Naive thymus-derived CD8-positive, alpha-beta T cell (primary cell): ENCODE measurements at regions not wholly inside any gene's neighbourhood (a gene's known extent, or its start where the extent isn't known, plus 50 kb on each side); places are given as distances from the start of the nearest gene placed in this dataset.
"Not testable (repeated sequence)": the region's sequence is repeated elsewhere in the genome, so short reads cannot be mapped to it uniquely, and the experiment has no call there.

Experiments used
- ATAC-seq, 2 donors: fragments of 150-1000 bp; cut with Tn5 transposase in 1 of 2; sonication (Bioruptor Pico), chemical (Tn5 transposase) in 1 of 2; 1 replicate in 1 of 2; 2 replicates in 1 of 2; pipeline ENCODE4 v1.10.0; 2021; ENCODE audit warnings: mild to moderate bottlenecking in 2 of 2, moderate library complexity in 2 of 2
- POLR2A ChIA-PET: fragments of 350-600 bp; sonication (Branson Sonifier 250); formaldehyde crosslinking; loops from one replicate; lab custom pipeline; 2021; ENCODE audit warnings: antibody characterized with exemption; lab: Charles Lee
- DNase-seq, 10 donors: peaks; one replicate each; pipeline versions ENCODE4 v3.0.0 to v3.0.0-alpha.2; 2020 to 2022
- H3K27ac Mint-ChIP-seq, 10 donors: one replicate each; pipeline ENCODE4 v1.8.0; 2020 to 2022; ENCODE audit warnings: mild to moderate bottlenecking in 10 of 10, mixed read lengths in 10 of 10, moderate library complexity in 4 of 10, inconsistent platforms in 1 of 10
- H3K27me3 Mint-ChIP-seq, 5 donors: one replicate each; pipeline ENCODE4 v1.8.0; 2021 to 2022; ENCODE audit warnings: mixed read lengths in 5 of 5
- H3K36me3 Mint-ChIP-seq, 3 donors: one replicate each; pipeline ENCODE4 v1.8.0; 2020 to 2022; ENCODE audit warnings: mixed read lengths in 3 of 3, mild to moderate bottlenecking in 2 of 3, inconsistent platforms in 1 of 3
- H3K4me1 Mint-ChIP-seq, 4 donors: one replicate each; pipeline ENCODE4 v1.8.0; 2021 to 2022; ENCODE audit warnings: mixed read lengths in 4 of 4
- H3K4me3 Mint-ChIP-seq, 10 donors: one replicate each; pipeline ENCODE4 v1.8.0; 2020 to 2022; ENCODE audit warnings: mild to moderate bottlenecking in 10 of 10, mixed read lengths in 10 of 10, moderate library complexity in 6 of 10, inconsistent platforms in 1 of 10
- H3K9me3 Mint-ChIP-seq, 9 donors: one replicate each; pipeline ENCODE4 v1.8.0; 2020 to 2022; ENCODE audit warnings: mixed read lengths in 9 of 9, mild to moderate bottlenecking in 3 of 9, inconsistent platforms in 1 of 9, moderate library complexity in 1 of 9

- H3K27me3 Mint-ChIP-seq = peaks cover 0 to 10% (median 9%) of the 10 kb centered on the region in 5 donors
- H3K4me3 Mint-ChIP-seq = no peak overlapping the region
- H3K4me1 Mint-ChIP-seq = no peaks in the 10 kb centered on the region
- DNase-seq = no peak
- no peak for ATAC-seq
- POLR2A ChIA-PET = no interaction called here
- no peak overlapping the region for H3K27ac Mint-ChIP-seq
- peaks cover 0 to 25% (median 10%) of the 10 kb centered on the region in 9 donors for H3K9me3 Mint-ChIP-seq
- no peaks in the 10 kb centered on the region for H3K36me3 Mint-ChIP-seq
Measured at GRCh38 chr12:38120438-38120837, 196.1 kb upstream of the ALG10B start.

DNA sequence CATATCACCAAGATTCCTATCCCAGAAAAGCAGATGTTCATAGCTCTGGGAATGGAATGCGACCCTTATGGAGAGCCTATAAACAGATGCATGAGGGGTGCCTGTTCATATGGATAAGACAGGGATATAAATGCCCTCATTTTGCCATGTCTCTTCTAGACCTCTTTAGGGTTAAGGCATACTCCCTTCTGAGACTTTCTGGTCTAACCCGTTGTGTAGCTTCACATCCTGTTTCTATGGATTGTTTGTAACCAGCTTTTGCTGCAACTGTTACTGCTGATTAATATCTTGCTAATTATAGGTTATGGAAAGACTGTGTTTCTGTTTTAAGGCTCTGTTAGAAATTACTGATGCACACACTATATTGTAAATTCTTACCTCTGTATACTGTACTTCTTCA is 193.5 kb upstream of the ALG10B start:
- DNase-seq, ATAC-seq, H3K4me3 Mint-ChIP-seq, H3K27ac Mint-ChIP-seq, POLR2A ChIA-PET, H3K36me3 Mint-ChIP-seq, H3K4me1 Mint-ChIP-seq: not testable (repeated sequence)
- Mint-ChIP-seq H3K9me3 (peaks cover 0 to 23% (median 10%) of the 10 kb centered on the region in 9 donors), H3K27me3 (peaks cover 6 to 18% (median 9%) of the 10 kb centered on the region in 5 donors)

DNA sequence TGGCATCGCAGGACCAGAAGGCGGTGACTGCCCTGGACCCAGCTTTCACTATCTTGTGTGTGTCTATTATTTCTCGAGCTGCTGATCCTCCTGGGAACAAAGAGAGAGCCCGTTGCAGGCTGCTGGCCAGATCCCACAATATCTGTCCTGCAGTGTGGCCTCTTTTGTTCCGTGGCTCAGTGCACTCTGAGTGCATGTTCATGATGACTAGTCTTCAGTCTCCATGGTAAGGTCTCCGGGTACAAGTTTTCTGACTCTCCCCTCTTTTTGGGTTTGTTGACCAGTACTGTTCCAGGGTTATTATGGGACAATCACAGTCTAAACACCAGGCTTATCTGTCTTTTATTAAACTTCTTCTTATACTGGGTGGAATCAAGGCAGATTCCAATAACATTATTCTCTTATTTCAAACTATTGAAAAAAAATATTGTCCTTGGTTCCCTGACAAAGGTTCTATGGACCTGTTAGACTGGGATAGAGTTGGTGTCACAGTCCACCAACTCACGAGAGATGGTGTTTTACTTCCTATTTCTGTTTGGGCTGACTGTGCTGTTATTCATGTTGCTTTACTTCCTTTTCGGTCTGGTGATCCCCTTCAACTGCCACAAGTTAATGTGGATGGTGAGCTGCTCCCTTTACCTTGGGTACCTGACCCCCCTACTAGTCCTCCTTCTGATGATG is 192.9 kb upstream of the ALG10B start:
- Mint-ChIP-seq H3K4me3 (no peak overlapping the region), H3K27me3 (peaks cover 6 to 18% (median 7%) of the 10 kb centered on the region in 5 donors), H3K27ac (peak overlapping the region in 1 of 10 donors; percentile 13), H3K9me3 (peaks cover 0 to 17% (median 6%) of the 10 kb centered on the region in 9 donors), H3K36me3 (no peaks in the 10 kb centered on the region), H3K4me1 (no peaks in the 10 kb centered on the region)
- DNase-seq (no peak), ATAC-seq (no peak)
- POLR2A ChIA-PET = no interaction called here

DNA sequence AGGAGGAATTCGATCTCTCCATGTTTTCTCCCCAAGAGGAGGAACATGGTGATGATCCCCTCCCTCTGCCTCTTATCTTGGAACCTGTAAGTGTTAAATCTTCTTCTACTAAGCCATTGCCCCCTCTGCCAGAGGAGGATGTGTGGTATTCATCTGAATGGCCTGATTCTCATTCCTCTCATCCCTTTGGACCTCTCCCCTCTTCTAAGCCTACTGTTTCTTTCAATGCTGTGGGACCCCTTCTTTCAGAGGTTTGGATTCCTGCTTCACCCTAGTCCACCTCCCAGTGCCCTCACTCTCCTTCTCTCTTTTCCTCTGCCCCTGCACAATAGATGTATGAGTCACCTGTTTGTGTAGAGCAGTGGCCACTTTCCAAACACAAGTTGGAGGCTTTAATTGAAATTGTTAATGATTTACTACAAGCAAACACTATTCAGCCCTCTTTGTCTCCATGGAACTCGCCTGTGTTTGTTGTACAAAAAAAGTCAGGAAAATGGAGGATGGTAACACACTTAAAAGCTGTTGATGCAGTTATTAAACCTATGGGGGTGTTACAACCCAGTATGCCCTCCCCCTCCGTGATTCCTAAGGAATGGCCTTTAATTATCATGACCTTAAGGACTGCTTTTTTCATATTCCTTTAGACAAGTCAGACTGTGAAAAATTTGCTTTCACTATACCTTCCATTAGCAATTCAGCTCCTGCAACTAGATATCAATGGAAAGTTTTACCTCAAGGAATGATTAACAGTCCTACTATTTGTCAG is 192.1 kb upstream of the ALG10B start:
- Mint-ChIP-seq H3K4me1 (no peaks in the 10 kb centered on the region), H3K36me3 (no peaks in the 10 kb centered on the region), H3K27me3 (peaks cover 6 to 20% (median 7%) of the 10 kb centered on the region in 5 donors), H3K4me3 (no peak overlapping the region), H3K9me3 (peaks cover 0 to 15% (median 4%) of the 10 kb centered on the region in 9 donors), H3K27ac (peak overlapping the region in 2 of 10 donors; percentile 13 to 15)
- ATAC-seq = no peak
- POLR2A ChIA-PET = no interaction called here
- no peak for DNase-seq

DNA sequence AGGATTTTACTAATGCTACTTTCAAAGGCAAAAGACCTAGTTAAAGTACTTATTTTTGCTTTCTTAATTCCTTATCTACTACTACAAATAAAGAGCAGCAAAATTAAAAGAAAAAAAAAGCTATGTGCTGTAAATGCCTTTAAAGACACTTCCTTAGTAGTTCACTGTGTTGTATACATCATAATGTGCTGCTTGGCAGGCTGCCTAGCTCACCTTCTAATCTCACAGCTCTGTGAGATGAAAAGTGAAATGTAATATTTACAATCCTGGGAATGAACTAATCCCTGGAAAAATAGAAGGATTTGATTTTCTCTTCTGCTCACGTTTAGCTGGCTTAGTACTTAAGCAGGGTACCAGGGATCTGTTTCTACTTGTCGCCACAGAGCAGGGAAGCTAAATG is 184.4 kb upstream of the ALG10B start:
- DNase-seq (no peak), ATAC-seq (no peak)
- Mint-ChIP-seq H3K9me3 (peaks cover 0 to 8% (median 0%) of the 10 kb centered on the region in 9 donors), H3K4me1 (no peaks in the 10 kb centered on the region), H3K4me3 (no peak overlapping the region), H3K27me3 (peaks cover 9 to 56% (median 28%) of the 10 kb centered on the region in 5 donors), H3K36me3 (peaks cover 0 to 2% (median 0%) of the 10 kb centered on the region in 3 donors), H3K27ac (no peak overlapping the region)
- POLR2A ChIA-PET = no interaction called here

- Mint-ChIP-seq H3K4me1 (peaks cover 3 to 11% (median 8%) of the 10 kb centered on the region in 4 donors), H3K27ac (no peak overlapping the region)
Measured at GRCh38 chr12:38137287-38137686, 179.3 kb upstream of the ALG10B start.

GRCh38 chr12:38137716-38138115 is 178.9 kb upstream of the ALG10B start:
- peak overlapping the region in 5 of 10 donors; percentile 38 to 89 (median 87) for H3K4me3 Mint-ChIP-seq
- peaks cover 3 to 11% (median 8%) of the 10 kb centered on the region in 4 donors for H3K4me1 Mint-ChIP-seq
- H3K36me3 Mint-ChIP-seq = no peaks in the 10 kb centered on the region
- no peaks in the 10 kb centered on the region for H3K9me3 Mint-ChIP-seq
- POLR2A ChIA-PET = interaction anchor here (0.8 kb wide), 1 partner anchor 179 kb away, joined by 5 read pairs; the partner anchor contains the start of gene ALG10B
- peaks cover 2 to 43% (median 32%) of the 10 kb centered on the region in 5 donors for H3K27me3 Mint-ChIP-seq
- H3K27ac Mint-ChIP-seq = no peak overlapping the region
- ATAC-seq (no peak), DNase-seq (no peak)

More at GRCh38 chr12:38137287-38137686, 179.3 kb upstream of the ALG10B start:
- Mint-ChIP-seq H3K9me3 (peaks cover 0 to 3% (median 0%) of the 10 kb centered on the region in 9 donors), H3K36me3 (peaks cover 0 to 2% (median 0%) of the 10 kb centered on the region in 3 donors), H3K27me3 (peaks cover 2 to 43% (median 32%) of the 10 kb centered on the region in 5 donors), H3K4me3 (peak overlapping the region in 2 of 10 donors; percentile 4 to 41)
- no peak for ATAC-seq
- no peak for DNase-seq
- POLR2A ChIA-PET = interaction anchor here (0.8 kb wide), 1 partner anchor 179 kb away, joined by 5 read pairs; the partner anchor contains the start of gene ALG10B

DNA sequence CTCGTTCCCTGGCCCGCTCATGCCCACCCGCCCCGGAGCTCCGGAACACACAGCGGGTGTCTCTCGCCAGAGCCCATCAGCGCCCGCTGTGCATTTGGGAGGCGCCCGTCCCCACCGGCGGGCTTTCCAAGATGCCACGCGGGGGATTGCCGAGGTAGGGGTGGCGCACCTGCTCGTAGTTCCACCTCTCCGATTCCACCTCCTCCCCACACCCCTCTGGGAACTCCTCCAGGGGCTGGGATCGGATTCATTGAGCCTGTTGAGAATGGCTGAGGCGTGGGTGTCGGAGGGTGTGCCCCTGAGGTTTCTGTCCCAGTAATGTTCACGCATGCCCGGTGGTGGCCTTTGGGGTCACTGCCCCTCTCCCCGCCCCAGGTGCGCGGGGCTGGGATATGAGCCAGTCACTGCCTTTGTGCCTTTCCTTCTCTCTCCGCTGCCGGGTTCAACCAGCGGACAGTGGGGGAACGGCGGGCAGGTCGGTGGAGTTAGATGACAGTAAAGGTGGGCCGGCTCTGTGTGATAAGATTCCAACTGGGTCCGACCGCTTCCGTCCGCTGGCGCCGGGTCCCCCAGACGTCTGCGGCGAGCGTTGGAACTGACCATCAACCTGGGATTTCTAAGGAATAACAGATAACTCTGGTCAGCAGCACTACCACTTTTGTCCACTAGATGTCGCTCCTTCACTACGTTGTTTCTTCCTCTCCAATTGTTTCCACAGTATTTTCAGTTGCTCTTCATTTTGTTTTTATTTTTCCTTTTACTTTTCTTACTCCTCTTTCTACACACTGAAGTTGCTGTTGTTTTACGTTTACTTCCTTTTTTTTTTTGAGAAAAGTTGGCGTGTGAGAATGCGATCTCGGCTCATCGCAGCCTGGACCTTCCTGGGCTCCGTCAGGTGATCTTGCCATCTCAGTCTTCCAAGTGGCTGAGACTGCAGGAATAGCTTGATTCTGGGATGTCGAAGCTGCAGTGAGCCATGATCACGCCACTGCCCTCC is 178.1 kb upstream of the ALG10B start:
- POLR2A ChIA-PET = interaction anchor here (0.8 kb wide), 1 partner anchor 178 kb away, joined by 5 read pairs; the partner anchor contains the start of gene ALG10B
- peak; percentile 46 to 72 for ATAC-seq
- peak; percentile 27 to 70 (median 51) for DNase-seq
- no peaks in the 10 kb centered on the region for H3K9me3 Mint-ChIP-seq
- H3K4me3 Mint-ChIP-seq = peak overlapping the region; percentile 60 to 89 (median 84)
- no peaks in the 10 kb centered on the region for H3K36me3 Mint-ChIP-seq
- H3K27ac Mint-ChIP-seq = peak overlapping the region in 5 of 10 donors; percentile 11 to 75 (median 35)
- H3K4me1 Mint-ChIP-seq = peaks cover 3 to 11% (median 8%) of the 10 kb centered on the region in 4 donors
- peaks cover 2 to 43% (median 32%) of the 10 kb centered on the region in 5 donors for H3K27me3 Mint-ChIP-seq

GRCh38 chr12:38139456-38139855 is 177.1 kb upstream of the ALG10B start:
- no peak for DNase-seq
- ATAC-seq = no peak
- H3K4me3 Mint-ChIP-seq = peak overlapping the region in 1 of 10 donors; percentile 25
- H3K4me1 Mint-ChIP-seq = peaks cover 3 to 11% (median 8%) of the 10 kb centered on the region in 4 donors
- H3K9me3 Mint-ChIP-seq = no peaks in the 10 kb centered on the region
- no peaks in the 10 kb centered on the region for H3K36me3 Mint-ChIP-seq
- POLR2A ChIA-PET = no interaction called here
- peaks cover 2 to 39% (median 30%) of the 10 kb centered on the region in 5 donors for H3K27me3 Mint-ChIP-seq
- no peak overlapping the region for H3K27ac Mint-ChIP-seq

- H3K27me3 Mint-ChIP-seq = peaks cover 2 to 22% (median 19%) of the 10 kb centered on the region in 5 donors
- POLR2A ChIA-PET = no interaction called here
- no peak for ATAC-seq
- no peaks in the 10 kb centered on the region for H3K36me3 Mint-ChIP-seq
- no peak overlapping the region for H3K4me3 Mint-ChIP-seq
- DNase-seq = no peak
- H3K27ac Mint-ChIP-seq = no peak overlapping the region
- H3K4me1 Mint-ChIP-seq = peaks cover 3 to 11% (median 8%) of the 10 kb centered on the region in 4 donors
- peaks cover 0 to 8% (median 0%) of the 10 kb centered on the region in 9 donors for H3K9me3 Mint-ChIP-seq
Measured at GRCh38 chr12:38141239-38141638, 175.3 kb upstream of the ALG10B start.

DNA sequence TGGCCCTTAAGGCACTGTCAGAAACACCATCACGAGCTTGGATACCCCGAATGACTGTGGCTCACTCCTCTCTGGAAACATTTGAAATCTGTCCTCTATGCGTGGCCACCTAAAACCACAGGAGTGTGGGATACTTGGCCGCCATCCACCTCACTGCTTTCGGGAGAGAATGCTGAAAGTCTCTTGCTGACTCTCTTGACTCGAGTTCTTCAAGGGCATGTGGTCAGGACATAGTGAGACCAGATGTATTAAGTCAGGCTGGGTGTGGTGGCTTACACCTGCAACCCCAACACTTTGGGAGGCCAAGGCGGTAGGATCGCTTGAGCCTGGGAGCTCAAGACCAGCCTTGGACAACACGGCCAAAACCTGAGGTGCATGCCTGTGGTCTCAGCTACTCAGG is 174.7 kb upstream of the ALG10B start:
- Mint-ChIP-seq H3K4me1 (peaks cover 3 to 11% (median 8%) of the 10 kb centered on the region in 4 donors), H3K27me3 (peaks cover 2 to 20% (median 18%) of the 10 kb centered on the region in 5 donors), H3K27ac (no peak overlapping the region), H3K36me3 (no peaks in the 10 kb centered on the region), H3K4me3 (no peak overlapping the region), H3K9me3 (peaks cover 0 to 14% (median 2%) of the 10 kb centered on the region in 9 donors)
- POLR2A ChIA-PET = no interaction called here
- DNase-seq = no peak
- no peak for ATAC-seq

DNA sequence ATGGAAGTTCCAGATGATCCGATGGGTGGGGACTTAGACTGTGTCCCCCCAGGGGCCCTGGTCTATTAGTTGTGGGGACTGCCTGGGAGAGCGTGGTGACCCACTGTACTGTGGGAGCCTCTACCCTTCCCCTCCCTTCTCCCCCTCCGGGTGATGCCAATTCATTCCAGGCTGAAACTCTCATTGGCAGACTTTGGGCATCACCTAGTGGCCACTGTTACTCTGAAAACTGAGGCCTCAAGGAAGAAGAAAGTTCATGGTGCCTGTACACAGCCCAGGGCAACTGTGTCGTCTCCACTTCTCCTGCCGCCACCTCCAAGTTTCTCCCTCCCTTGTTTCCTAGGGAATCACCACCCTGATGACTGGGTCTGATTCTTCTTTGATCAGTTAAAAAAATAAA is 173.6 kb upstream of the ALG10B start:
- Mint-ChIP-seq H3K4me3 (no peak overlapping the region), H3K4me1 (peaks cover 3 to 11% (median 8%) of the 10 kb centered on the region in 4 donors), H3K27ac (no peak overlapping the region), H3K9me3 (peaks cover 0 to 25% (median 11%) of the 10 kb centered on the region in 9 donors), H3K27me3 (peaks cover 0 to 13% (median 8%) of the 10 kb centered on the region in 5 donors), H3K36me3 (peaks cover 0 to 10% (median 0%) of the 10 kb centered on the region in 3 donors)
- POLR2A ChIA-PET = no interaction called here
- DNase-seq (no peak), ATAC-seq (no peak)
